Uterus (tissue), 3 donors: ENCODE measurements at regions not wholly inside any gene's neighbourhood (a gene's known extent, or its start where the extent isn't known, plus 50 kb on each side); places are given as distances from the start of the nearest gene placed in this dataset.

ENCODE experiments used
- DNase-seq, 2 donors: peaks; one replicate each; pipeline ENCODE4 v3.0.0-alpha.2; 2019 to 2020
- H3K27ac ChIP-seq, 2 donors: fragments of 200-600 bp; sonication (generic); 1 replicate in 1 of 2; 2 replicates in 1 of 2; pipeline ENCODE4 v1.5.1; 2016 to 2018
- H3K27me3 ChIP-seq, 2 donors: fragments of 200-600 bp; sonication (generic); one replicate each; pipeline ENCODE4 v1.5.1; 2018 to 2019; ENCODE audit warnings: control low read depth in 1 of 2
- H3K36me3 ChIP-seq, 2 donors: fragments of 200-600 bp; sonication (generic); one replicate each; pipeline ENCODE4 v1.5.1; 2019; ENCODE audit warnings: control low read depth in 1 of 2
- H3K4me1 ChIP-seq, 2 donors: fragments of 200-600 bp; sonication (generic); one replicate each; pipeline ENCODE4 v1.5.1; 2018 to 2019; ENCODE audit warnings: control low read depth in 1 of 2
- H3K4me3 ChIP-seq, 2 donors: fragments of 200-600 bp; sonication (generic); 1 replicate in 1 of 2; 2 replicates in 1 of 2; pipeline ENCODE4 v1.5.1; 2018 to 2019; ENCODE audit warnings: mild to moderate bottlenecking in 1 of 2
- H3K9me3 ChIP-seq, 2 donors: fragments of 200-600 bp; sonication (generic); one replicate each; pipeline ENCODE4 v1.5.1; 2019; ENCODE audit warnings: control low read depth in 1 of 2
- CTCF ChIP-seq, 4 experiments: fragments of 200-600 bp in 2 of 4; fragments of 450-650 bp in 2 of 4; sonication (generic) in 2 of 4; IDR thresholded peaks; one replicate each; pipeline ENCODE4 v1.5.1; 2016 to 2019; ENCODE audit warnings: antibody characterized with exemption in 4 of 4, mild to moderate bottlenecking in 2 of 4, moderate library complexity in 1 of 4
- POLR2A ChIP-seq, 2 donors: fragments of 450-650 bp; IDR thresholded peaks; one replicate each; pipeline ENCODE4 v1.6.1; 2016; ENCODE audit warnings: antibody characterized with exemption in 2 of 2, mild to moderate bottlenecking in 1 of 2, moderate library complexity in 1 of 2
- intact Hi-C: fragments of 100-400 bp; cut with DNase I; formaldehyde crosslinking; loops from one replicate; pipeline ENCODE4 v1.15.1; 2023; ENCODE audit warnings: low total_unique reads
- donor health status: DM: yes; HTN: yes; CAD: no.

GRCh38 chr1:113219377-113219776 is 146.4 kb downstream of the LRIG2 start:
- intact Hi-C loops = no loop called here
- Histone ChIP-seq H3K4me1 (no peaks in the 10 kb centered on the region), H3K27ac (no peak overlapping the region), H3K9me3 (no peaks in the 10 kb centered on the region), H3K27me3 (no peaks in the 10 kb centered on the region), H3K4me3 (no peak overlapping the region), H3K36me3 (no peaks in the 10 kb centered on the region)
- DNase-seq = no peak
- TF ChIP-seq POLR2A (IDR thresholded peaks at IDR 0.05) (no peak), CTCF (IDR thresholded peaks at IDR 0.05) (no peak)

GRCh38 chr1:113219828-113220227 is 146.8 kb downstream of the LRIG2 start:
- Histone ChIP-seq H3K4me1 (no peaks in the 10 kb centered on the region), H3K27me3 (no peaks in the 10 kb centered on the region), H3K27ac (no peak overlapping the region), H3K36me3 (no peaks in the 10 kb centered on the region), H3K9me3 (no peaks in the 10 kb centered on the region), H3K4me3 (no peak overlapping the region)
- no peak for TF ChIP-seq POLR2A (IDR thresholded peaks at IDR 0.05)
- intact Hi-C loops = no loop called here
- DNase-seq = no peak

- no peaks in the 10 kb centered on the region for H3K9me3 ChIP-seq
- DNase-seq = no peak
- intact Hi-C loops = no loop called here
- H3K4me1 ChIP-seq = no peaks in the 10 kb centered on the region
- peak overlapping the region in 1 of 2 donors; percentile 60 for H3K27ac ChIP-seq
- no peaks in the 10 kb centered on the region for H3K36me3 ChIP-seq
- H3K4me3 ChIP-seq = no peak overlapping the region
- TF ChIP-seq POLR2A (IDR thresholded peaks at IDR 0.05) = no peak
- H3K27me3 ChIP-seq = no peaks in the 10 kb centered on the region
These were observed 150.0 kb downstream of the LRIG2 start for GRCh38 chr1:113223040-113223439.

GRCh38 chr1:113223546-113223945 is 150.5 kb downstream of the LRIG2 start:
- Histone ChIP-seq H3K9me3 (no peaks in the 10 kb centered on the region), H3K27ac (peak overlapping the region in 1 of 2 donors; percentile 60), H3K27me3 (no peaks in the 10 kb centered on the region), H3K4me3 (no peak overlapping the region), H3K36me3 (no peaks in the 10 kb centered on the region), H3K4me1 (no peaks in the 10 kb centered on the region)
- intact Hi-C loops = no loop called here
- peak; percentile 74 to 77 for DNase-seq
- no peak for TF ChIP-seq POLR2A (IDR thresholded peaks at IDR 0.05)
- no peak for TF ChIP-seq CTCF (IDR thresholded peaks at IDR 0.05)

- no peaks in the 10 kb centered on the region for H3K36me3 ChIP-seq
- H3K4me1 ChIP-seq = no peaks in the 10 kb centered on the region
- H3K9me3 ChIP-seq = no peaks in the 10 kb centered on the region
- no peak for TF ChIP-seq CTCF (IDR thresholded peaks at IDR 0.05)
- no peak for TF ChIP-seq POLR2A (IDR thresholded peaks at IDR 0.05)
- DNase-seq = no peak
- peak overlapping the region; percentile 8 to 37 for H3K27ac ChIP-seq
- H3K27me3 ChIP-seq = no peaks in the 10 kb centered on the region
- intact Hi-C loops = no loop called here
- H3K4me3 ChIP-seq = no peak overlapping the region
These were observed 153.2 kb downstream of the LRIG2 start for GRCh38 chr1:113226148-113226547.

GRCh38 chr1:113231866-113232265 is 158.4 kb upstream of the MAGI3 start:
- intact Hi-C loops = no loop called here
- Histone ChIP-seq H3K27me3 (no peaks in the 10 kb centered on the region), H3K27ac (no peak overlapping the region), H3K9me3 (no peaks in the 10 kb centered on the region), H3K4me1 (no peaks in the 10 kb centered on the region), H3K4me3 (no peak overlapping the region), H3K36me3 (no peaks in the 10 kb centered on the region)
- TF ChIP-seq CTCF (IDR thresholded peaks at IDR 0.05) (no peak), POLR2A (IDR thresholded peaks at IDR 0.05) (no peak)
- DNase-seq = no peak
